Neural cell (in vitro differentiated cells): ENCODE measurements at regions not wholly inside any gene's neighbourhood (a gene's known extent, or its start where the extent isn't known, plus 50 kb on each side); places are given as distances from the start of the nearest gene placed in this dataset.

ENCODE experiments used
- H2AFZ ChIP-seq: fragments of 200-600, 300-800 bp; sonication (generic), shearing (Covaris generic); 2 replicates; pipeline ENCODE4 v1.6.0; 2014; ENCODE audit warnings: low read depth, mild to moderate bottlenecking, antibody characterized with exemption, low read length, moderate library complexity
- H3F3A ChIP-seq: fragments of 200-600 bp; shearing (Covaris generic); 2 replicates; pipeline ENCODE4 v1.6.1; 2016; ENCODE audit warnings: mild to moderate bottlenecking, moderate library complexity, mixed read lengths, antibody characterized with exemption, low read length; ENCODE audit not compliant: insufficient read depth, poor library complexity, severe bottlenecking
- H3K27ac ChIP-seq: fragments of 200-600, 300-800 bp; sonication (generic), shearing (Covaris generic); 2 replicates; pipeline ENCODE4 v1.5.1; 2014; ENCODE audit warnings: mild to moderate bottlenecking, low read length, moderate library complexity
- H3K27me3 ChIP-seq: fragments of 300-800, 200-600 bp; sonication (generic), shearing (Covaris generic); 2 replicates; pipeline ENCODE4 v1.6.0; 2014; ENCODE audit warnings: mild to moderate bottlenecking, low read depth, low read length, moderate library complexity; ENCODE audit not compliant: insufficient read depth
- H3K36me3 ChIP-seq: fragments of 300-800, 200-600 bp; sonication (generic), shearing (Covaris generic); 2 replicates; pipeline ENCODE4 v1.5.1; 2014; ENCODE audit warnings: mild to moderate bottlenecking, antibody characterized with exemption, low read length, moderate library complexity; ENCODE audit not compliant: insufficient read depth
- H3K4me2 ChIP-seq: fragments of 300-800, 200-600 bp; sonication (generic), shearing (Covaris generic); 2 replicates; pipeline ENCODE4 v1.6.0; 2014; ENCODE audit warnings: mild to moderate bottlenecking, low read length
- H3K4me3 ChIP-seq: fragments of 300-800, 200-600 bp; sonication (generic), shearing (Covaris generic); 2 replicates; pipeline ENCODE4 v1.5.1; 2014; ENCODE audit warnings: mild to moderate bottlenecking, low read length, moderate library complexity
- H3K79me2 ChIP-seq: fragments of 200-600 bp; shearing (Covaris generic); replicated peaks from 2 replicates; pipeline ENCODE4 v1.6.0; 2014; ENCODE audit warnings: mild to moderate bottlenecking, low read length, moderate library complexity; ENCODE audit not compliant: insufficient read depth
- H3K9ac ChIP-seq: fragments of 300-800, 200-600 bp; sonication (generic), shearing (Covaris generic); 2 replicates; pipeline ENCODE4 v1.6.1; 2016; ENCODE audit warnings: mild to moderate bottlenecking, low read length, mixed read lengths
- H3K9me2 ChIP-seq: fragments of 200-600 bp; shearing (Covaris generic); 2 replicates; pipeline ENCODE4 v1.6.1; 2016; ENCODE audit warnings: mild to moderate bottlenecking, low read length, mixed read lengths; ENCODE audit not compliant: insufficient read depth
- H3K9me3 ChIP-seq: fragments of 200-600, 300-800 bp; sonication (generic), shearing (Covaris generic); 2 replicates; pipeline ENCODE4 v1.6.1; 2016; ENCODE audit warnings: mild to moderate bottlenecking, mixed run types, low read length, moderate library complexity, mixed read lengths
- H4K20me1 ChIP-seq: fragments of 200-600 bp; shearing (Covaris generic); 2 replicates; pipeline ENCODE4 v1.6.1; 2016; ENCODE audit warnings: mild to moderate bottlenecking, mixed run types; ENCODE audit not compliant: insufficient read depth
- CTCF ChIP-seq: fragments of 450-650 bp; IDR thresholded peaks from 2 replicates; pipeline ENCODE4 v1.5.1; 2014; ENCODE audit warnings: antibody characterized with exemption, mild to moderate bottlenecking, moderate library complexity; ENCODE audit not compliant: poor library complexity, severe bottlenecking
- EP300 ChIP-seq: fragments of 450-650 bp; conservative IDR thresholded peaks from 2 replicates; pipeline ENCODE4 v1.6.1; 2014; ENCODE audit warnings: antibody characterized with exemption, mild to moderate bottlenecking, moderate library complexity; ENCODE audit not compliant: poor library complexity, severe bottlenecking
- EZH2 ChIP-seq: fragments of 200-600, 300-800 bp; shearing (Covaris generic), sonication (generic); IDR thresholded peaks from 2 replicates; pipeline ENCODE4 v1.6.1; 2014; ENCODE audit warnings: antibody characterized with exemption, low read length, borderline replicate concordance, mild to moderate bottlenecking; ENCODE audit not compliant: insufficient read depth, poor library complexity, severe bottlenecking
- MXI1 ChIP-seq: fragments of 450-650 bp; conservative IDR thresholded peaks from 2 replicates; pipeline ENCODE4 v1.6.1; 2014; ENCODE audit warnings: antibody characterized with exemption, mild to moderate bottlenecking; ENCODE audit not compliant: poor library complexity, severe bottlenecking
- POLR2AphosphoS5 ChIP-seq: IDR thresholded peaks from 2 replicates; pipeline ENCODE4 v1.6.1; 2012
- RAD21 ChIP-seq: fragments of 450-650 bp; conservative IDR thresholded peaks from 2 replicates; pipeline ENCODE4 v1.6.1; 2014; ENCODE audit warnings: antibody characterized with exemption, mild to moderate bottlenecking, moderate library complexity
- REST ChIP-seq: IDR thresholded peaks from 2 replicates; pipeline ENCODE4 v1.6.1; 2012; ENCODE audit warnings: borderline replicate concordance
- SMC3 ChIP-seq: fragments of 450-650 bp; conservative IDR thresholded peaks from 2 replicates; pipeline ENCODE4 v1.6.1; 2014; ENCODE audit warnings: antibody characterized with exemption, mild to moderate bottlenecking, moderate library complexity; ENCODE audit not compliant: poor library complexity
- TAF1 ChIP-seq: IDR thresholded peaks from 2 replicates; pipeline ENCODE4 v1.6.1; 2012; ENCODE audit warnings: low read depth

GRCh38 chr2:185239491-185239890 is 499.1 kb upstream of the FSIP2 start:
- Histone ChIP-seq H3K9me3 (no peaks in the 10 kb centered on the region), H3K27ac (no peak overlapping the region), H3K27me3 (no peaks in the 10 kb centered on the region), H3K4me3 (no peak overlapping the region), H2AFZ (no peak overlapping the region), H3K9ac (no peak overlapping the region), H4K20me1 (no peaks in the 10 kb centered on the region), H3K79me2 (no peaks in the 10 kb centered on the region), H3K4me2 (no peak overlapping the region), H3K9me2 (no peaks in the 10 kb centered on the region), H3F3A (no peaks in the 10 kb centered on the region), H3K36me3 (no peaks in the 10 kb centered on the region)
- no peak for TF ChIP-seq SMC3
- TF ChIP-seq POLR2AphosphoS5 = no peak
- no peak for TF ChIP-seq RAD21
- TF ChIP-seq EP300 = no peak
- TF ChIP-seq REST = no peak
- no peak for TF ChIP-seq EZH2
- no peak for TF ChIP-seq CTCF
- TF ChIP-seq MXI1 = no peak
- no peak for TF ChIP-seq TAF1

DNA sequence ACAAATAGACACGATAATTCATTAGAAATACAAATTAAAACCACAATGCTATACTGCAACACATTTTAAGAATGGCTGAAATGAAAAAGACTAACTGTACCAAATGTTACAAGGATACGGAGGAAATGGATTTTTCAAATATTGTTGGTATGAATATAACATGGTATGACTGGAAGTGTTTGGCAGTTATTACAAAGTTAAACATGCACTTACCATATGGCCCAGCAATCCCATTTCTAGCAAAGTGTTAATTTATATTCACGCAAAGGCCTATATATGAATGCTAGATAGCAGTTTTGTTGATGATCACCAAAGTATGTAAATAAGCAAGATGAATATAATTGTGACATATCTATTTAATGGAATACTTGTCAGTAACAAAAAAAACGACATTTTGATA is 497.8 kb upstream of the FSIP2 start:
- no peak overlapping the region for H3K4me3 ChIP-seq
- H3K9me3 ChIP-seq = no peaks in the 10 kb centered on the region
- no peaks in the 10 kb centered on the region for H3F3A ChIP-seq
- H4K20me1 ChIP-seq = no peaks in the 10 kb centered on the region
- no peaks in the 10 kb centered on the region for H3K36me3 ChIP-seq
- no peaks in the 10 kb centered on the region for H3K9me2 ChIP-seq
- H3K9ac ChIP-seq = no peak overlapping the region
- no peaks in the 10 kb centered on the region for H3K27me3 ChIP-seq
- H3K27ac ChIP-seq = no peak overlapping the region
- no peak overlapping the region for H3K4me2 ChIP-seq
- no peak overlapping the region for H2AFZ ChIP-seq
- TF ChIP-seq SMC3 (no peak), POLR2AphosphoS5 (no peak), REST (no peak), EZH2 (no peak), CTCF (no peak)
- no peaks in the 10 kb centered on the region for H3K79me2 ChIP-seq
